HCT116 (cell line): ENCODE measurements at regions not wholly inside any gene's neighbourhood (a gene's known extent, or its start where the extent isn't known, plus 50 kb on each side); places are given as distances from the start of the nearest gene placed in this dataset.

Experiments used
- CBX3 ChIP-seq: IDR thresholded peaks from 2 replicates; pipeline ENCODE4 v1.6.1; 2012; ENCODE audit warnings: low read depth
- CTCF ChIP-seq, 3 experiments: fragments of 200-600 bp in 1 of 3; sonication (generic) in 1 of 3; IDR thresholded peaks in 2 of 3; conservative IDR thresholded peaks in 1 of 3; 2 replicates each; pipeline ENCODE4 v1.5.1; 2012 to 2017; ENCODE audit warnings: low read depth in 2 of 3, low read length in 2 of 3, antibody characterized with exemption in 1 of 3, borderline replicate concordance in 1 of 3, control low read depth in 1 of 3, mild to moderate bottlenecking in 1 of 3, mixed read lengths in 1 of 3, mixed run types in 1 of 3, moderate library complexity in 1 of 3; ENCODE audit not compliant: insufficient read depth in 1 of 3
- ELF1 ChIP-seq: IDR thresholded peaks from 2 replicates; pipeline ENCODE4 v1.6.1; 2012; ENCODE audit warnings: low read depth, borderline replicate concordance
- EZH2 ChIP-seq: fragments of 200-600 bp; sonication (generic); IDR thresholded peaks from 2 replicates; pipeline ENCODE4 v1.6.1; 2017; ENCODE audit warnings: antibody characterized with exemption, mixed run types
- EZH2phosphoT487 ChIP-seq: fragments of 200-600 bp; IDR thresholded peaks from 2 replicates; pipeline ENCODE4 v1.6.1; 2018; ENCODE audit warnings: antibody characterized with exemption, borderline replicate concordance
- POLR2A ChIP-seq: IDR thresholded peaks from 2 replicates; pipeline ENCODE4 v1.7.0; 2011; ENCODE audit warnings: borderline replicate concordance; ENCODE audit not compliant: insufficient read depth, insufficient read length; ENCODE audit errors: extremely low read depth
- RAD21 ChIP-seq: IDR thresholded peaks from 2 replicates; pipeline ENCODE4 v1.6.1; 2012; ENCODE audit warnings: low read depth, mild to moderate bottlenecking
- SIN3A ChIP-seq: IDR thresholded peaks from 2 replicates; pipeline ENCODE4 v1.6.1; 2012; ENCODE audit warnings: low read depth
- TF ChIP-seq, protein P1 (sequence below): IDR thresholded peaks from 2 replicates; pipeline ENCODE4 v1.6.1; 2012; ENCODE audit warnings: low read depth
- TF ChIP-seq, protein P2 (sequence below): IDR thresholded peaks from 2 replicates; pipeline ENCODE4 v1.6.1; 2012
- TF ChIP-seq, protein P3 (sequence below): IDR thresholded peaks from 2 replicates; pipeline ENCODE4 v1.6.1; 2011; ENCODE audit warnings: mild to moderate bottlenecking, low read length, moderate library complexity; ENCODE audit not compliant: insufficient replicate concordance; ENCODE audit errors: extremely low read depth

DNA sequence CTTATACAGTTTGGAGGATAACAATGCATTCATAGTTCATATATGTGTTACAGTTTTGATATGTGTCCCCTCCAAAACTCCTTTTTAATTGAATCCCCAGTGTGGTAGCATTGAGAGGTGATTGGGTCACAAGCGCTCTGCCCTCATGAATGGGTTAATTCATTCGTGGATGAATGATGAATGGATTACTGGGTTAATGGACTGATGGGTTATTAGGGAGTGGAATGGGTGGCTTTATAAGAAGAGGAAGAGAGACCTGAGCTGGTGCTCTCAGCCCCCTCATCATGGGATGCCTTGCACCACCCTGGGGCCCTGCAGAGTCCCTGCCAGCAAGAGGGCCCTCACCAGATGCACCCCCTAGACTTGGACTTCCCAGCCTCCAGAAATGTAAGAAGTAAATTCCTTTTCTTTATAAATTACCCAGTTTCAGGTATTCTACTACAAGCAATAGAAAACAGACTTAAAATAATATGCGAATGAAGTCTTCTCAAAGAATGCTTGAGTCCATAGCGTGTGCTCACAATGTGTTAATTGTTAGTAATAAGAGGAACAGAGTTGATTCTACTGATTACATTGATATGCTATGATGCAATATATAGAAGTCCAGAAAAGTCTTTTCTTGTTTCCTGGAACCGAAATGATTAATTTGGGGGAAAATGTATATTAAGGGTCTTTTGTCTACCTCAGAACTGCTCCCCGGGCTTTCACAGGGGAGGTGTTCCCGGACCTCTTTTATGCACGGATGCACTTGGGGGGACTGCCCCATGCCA, 190.2 kb downstream of the ERCC6L2 start:
- TF ChIP-seq, protein P1, sequence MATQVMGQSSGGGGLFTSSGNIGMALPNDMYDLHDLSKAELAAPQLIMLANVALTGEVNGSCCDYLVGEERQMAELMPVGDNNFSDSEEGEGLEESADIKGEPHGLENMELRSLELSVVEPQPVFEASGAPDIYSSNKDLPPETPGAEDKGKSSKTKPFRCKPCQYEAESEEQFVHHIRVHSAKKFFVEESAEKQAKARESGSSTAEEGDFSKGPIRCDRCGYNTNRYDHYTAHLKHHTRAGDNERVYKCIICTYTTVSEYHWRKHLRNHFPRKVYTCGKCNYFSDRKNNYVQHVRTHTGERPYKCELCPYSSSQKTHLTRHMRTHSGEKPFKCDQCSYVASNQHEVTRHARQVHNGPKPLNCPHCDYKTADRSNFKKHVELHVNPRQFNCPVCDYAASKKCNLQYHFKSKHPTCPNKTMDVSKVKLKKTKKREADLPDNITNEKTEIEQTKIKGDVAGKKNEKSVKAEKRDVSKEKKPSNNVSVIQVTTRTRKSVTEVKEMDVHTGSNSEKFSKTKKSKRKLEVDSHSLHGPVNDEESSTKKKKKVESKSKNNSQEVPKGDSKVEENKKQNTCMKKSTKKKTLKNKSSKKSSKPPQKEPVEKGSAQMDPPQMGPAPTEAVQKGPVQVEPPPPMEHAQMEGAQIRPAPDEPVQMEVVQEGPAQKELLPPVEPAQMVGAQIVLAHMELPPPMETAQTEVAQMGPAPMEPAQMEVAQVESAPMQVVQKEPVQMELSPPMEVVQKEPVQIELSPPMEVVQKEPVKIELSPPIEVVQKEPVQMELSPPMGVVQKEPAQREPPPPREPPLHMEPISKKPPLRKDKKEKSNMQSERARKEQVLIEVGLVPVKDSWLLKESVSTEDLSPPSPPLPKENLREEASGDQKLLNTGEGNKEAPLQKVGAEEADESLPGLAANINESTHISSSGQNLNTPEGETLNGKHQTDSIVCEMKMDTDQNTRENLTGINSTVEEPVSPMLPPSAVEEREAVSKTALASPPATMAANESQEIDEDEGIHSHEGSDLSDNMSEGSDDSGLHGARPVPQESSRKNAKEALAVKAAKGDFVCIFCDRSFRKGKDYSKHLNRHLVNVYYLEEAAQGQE, result no peak
- TF ChIP-seq CTCF (IDR thresholded peaks at IDR 0.05 in 2 of 3, conservative IDR thresholded peaks at IDR 0.05 in 1 of 3; ENCODE audit: borderline replicate concordance in 1 of 3, insufficient read depth in 1 of 3, low read depth in 2 of 3, low read length in 2 of 3) (no peak), ELF1 (no peak), EZH2 (no peak), CBX3 (no peak), EZH2phosphoT487 (no peak), RAD21 (no peak), SIN3A (no peak), POLR2A (no peak)
- TF ChIP-seq, protein P2, sequence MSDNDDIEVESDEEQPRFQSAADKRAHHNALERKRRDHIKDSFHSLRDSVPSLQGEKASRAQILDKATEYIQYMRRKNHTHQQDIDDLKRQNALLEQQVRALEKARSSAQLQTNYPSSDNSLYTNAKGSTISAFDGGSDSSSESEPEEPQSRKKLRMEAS, result no peak
- TF ChIP-seq, protein P3, sequence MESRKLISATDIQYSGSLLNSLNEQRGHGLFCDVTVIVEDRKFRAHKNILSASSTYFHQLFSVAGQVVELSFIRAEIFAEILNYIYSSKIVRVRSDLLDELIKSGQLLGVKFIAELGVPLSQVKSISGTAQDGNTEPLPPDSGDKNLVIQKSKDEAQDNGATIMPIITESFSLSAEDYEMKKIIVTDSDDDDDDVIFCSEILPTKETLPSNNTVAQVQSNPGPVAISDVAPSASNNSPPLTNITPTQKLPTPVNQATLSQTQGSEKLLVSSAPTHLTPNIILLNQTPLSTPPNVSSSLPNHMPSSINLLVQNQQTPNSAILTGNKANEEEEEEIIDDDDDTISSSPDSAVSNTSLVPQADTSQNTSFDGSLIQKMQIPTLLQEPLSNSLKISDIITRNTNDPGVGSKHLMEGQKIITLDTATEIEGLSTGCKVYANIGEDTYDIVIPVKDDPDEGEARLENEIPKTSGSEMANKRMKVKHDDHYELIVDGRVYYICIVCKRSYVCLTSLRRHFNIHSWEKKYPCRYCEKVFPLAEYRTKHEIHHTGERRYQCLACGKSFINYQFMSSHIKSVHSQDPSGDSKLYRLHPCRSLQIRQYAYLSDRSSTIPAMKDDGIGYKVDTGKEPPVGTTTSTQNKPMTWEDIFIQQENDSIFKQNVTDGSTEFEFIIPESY, result no peak
